ENCODE measurements at regions not wholly inside any gene's neighbourhood (a gene's known extent, or its start where the extent isn't known, plus 50 kb on each side); places are given as distances from the start of the nearest gene placed in this dataset.

- TF ChIP-seq GABPA (IDR thresholded peaks at IDR 0.05 in 1 of 2, conservative IDR thresholded peaks at IDR 0.05 in 1 of 2) (no peak), CTCF (IDR thresholded peaks at IDR 0.05; ENCODE audit: low read depth, low read length, missing input control) (no peak), SP1 (IDR thresholded peaks at IDR 0.05) (no peak), RXRA (IDR thresholded peaks at IDR 0.05) (no peak), REST (IDR thresholded peaks at IDR 0.05) (no peak), TAF1 (conservative IDR thresholded peaks at IDR 0.05) (no peak), YY1 (IDR thresholded peaks at IDR 0.05) (no peak)
Observed at GRCh38 chr1:11352816-11353799, 80.1 kb downstream of the UBIAD1 start.
